ENCODE measurements at regions not wholly inside any gene's neighbourhood (a gene's known extent, or its start where the extent isn't known, plus 50 kb on each side); places are given as distances from the start of the nearest gene placed in this dataset.

DNA sequence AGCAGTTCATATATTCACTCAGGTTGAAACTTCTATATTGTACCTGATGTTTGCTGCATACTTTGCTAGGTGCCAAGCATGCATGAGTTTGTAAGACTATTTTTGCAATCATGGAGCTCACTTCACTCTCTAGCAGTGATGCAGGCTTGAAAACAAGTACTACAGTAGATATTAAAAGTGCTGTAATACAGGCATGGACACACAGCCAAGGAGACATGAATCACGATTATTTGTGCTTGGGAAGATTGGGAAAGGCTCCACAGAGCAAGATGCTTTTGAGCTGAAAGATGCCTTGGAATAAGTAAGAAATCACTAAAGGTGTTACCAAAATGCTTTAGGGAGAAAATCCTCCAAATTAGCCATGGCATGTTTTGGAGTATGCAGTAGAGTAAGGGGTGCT lies 427.4 kb downstream of the UTRN start:
- POLR2A ChIA-PET = no interaction called here
- DNase-seq (ENCODE audit: low read depth, low spot score) = no peak
- CTCF ChIA-PET = no interaction called here
- Histone ChIP-seq H3K27ac (ENCODE audit: low read depth, low read length) (no peak overlapping the region), H3K27me3 (ENCODE audit: control insufficient read depth, insufficient read depth, low read length) (no peaks in the 10 kb centered on the region), H3K4me3 (ENCODE audit: low read depth, low read length) (no peak overlapping the region), H3K9me3 (ENCODE audit: control insufficient read depth, insufficient read depth, low read length) (no peaks in the 10 kb centered on the region)
- TF ChIP-seq, protein P1, sequence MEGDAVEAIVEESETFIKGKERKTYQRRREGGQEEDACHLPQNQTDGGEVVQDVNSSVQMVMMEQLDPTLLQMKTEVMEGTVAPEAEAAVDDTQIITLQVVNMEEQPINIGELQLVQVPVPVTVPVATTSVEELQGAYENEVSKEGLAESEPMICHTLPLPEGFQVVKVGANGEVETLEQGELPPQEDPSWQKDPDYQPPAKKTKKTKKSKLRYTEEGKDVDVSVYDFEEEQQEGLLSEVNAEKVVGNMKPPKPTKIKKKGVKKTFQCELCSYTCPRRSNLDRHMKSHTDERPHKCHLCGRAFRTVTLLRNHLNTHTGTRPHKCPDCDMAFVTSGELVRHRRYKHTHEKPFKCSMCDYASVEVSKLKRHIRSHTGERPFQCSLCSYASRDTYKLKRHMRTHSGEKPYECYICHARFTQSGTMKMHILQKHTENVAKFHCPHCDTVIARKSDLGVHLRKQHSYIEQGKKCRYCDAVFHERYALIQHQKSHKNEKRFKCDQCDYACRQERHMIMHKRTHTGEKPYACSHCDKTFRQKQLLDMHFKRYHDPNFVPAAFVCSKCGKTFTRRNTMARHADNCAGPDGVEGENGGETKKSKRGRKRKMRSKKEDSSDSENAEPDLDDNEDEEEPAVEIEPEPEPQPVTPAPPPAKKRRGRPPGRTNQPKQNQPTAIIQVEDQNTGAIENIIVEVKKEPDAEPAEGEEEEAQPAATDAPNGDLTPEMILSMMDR (IDR thresholded peaks at IDR 0.05; ENCODE audit: low read depth, low read length) = no peak

DNA sequence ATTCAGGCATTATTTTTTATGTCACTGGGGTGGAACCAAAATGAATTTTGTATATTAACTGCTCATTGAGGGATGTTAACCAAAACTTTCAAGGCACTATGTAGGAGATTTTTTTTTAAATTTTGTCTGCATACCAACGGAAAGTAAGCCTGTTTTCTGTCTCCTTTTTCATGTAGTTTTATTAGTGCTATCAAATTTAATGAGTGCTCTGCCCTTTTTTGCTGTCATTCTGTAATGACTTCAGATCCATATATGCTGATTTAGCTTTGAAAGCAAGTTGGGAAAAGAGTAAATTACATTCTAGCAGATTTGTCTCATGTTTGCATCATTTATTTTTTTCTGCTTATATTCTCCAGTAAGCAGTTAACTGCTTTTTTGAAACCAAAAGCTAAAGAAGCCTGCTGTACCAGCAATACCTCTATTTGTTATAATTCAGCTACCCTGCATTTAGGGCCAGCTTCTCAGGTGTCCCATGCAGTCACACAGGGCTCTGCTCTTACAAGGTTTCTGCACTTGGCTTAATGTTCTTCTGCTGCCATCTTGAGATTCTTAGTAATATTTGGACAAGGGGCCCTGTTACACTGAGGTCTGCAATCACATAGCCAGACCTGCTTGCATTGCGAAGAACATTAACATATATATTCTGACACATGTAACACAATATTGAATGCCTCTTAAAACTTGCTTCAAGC lies 429.0 kb downstream of the UTRN start:
- POLR2A ChIA-PET = no interaction called here
- no peak for DNase-seq (ENCODE audit: low read depth, low spot score)
- CTCF ChIA-PET = no interaction called here

DNA sequence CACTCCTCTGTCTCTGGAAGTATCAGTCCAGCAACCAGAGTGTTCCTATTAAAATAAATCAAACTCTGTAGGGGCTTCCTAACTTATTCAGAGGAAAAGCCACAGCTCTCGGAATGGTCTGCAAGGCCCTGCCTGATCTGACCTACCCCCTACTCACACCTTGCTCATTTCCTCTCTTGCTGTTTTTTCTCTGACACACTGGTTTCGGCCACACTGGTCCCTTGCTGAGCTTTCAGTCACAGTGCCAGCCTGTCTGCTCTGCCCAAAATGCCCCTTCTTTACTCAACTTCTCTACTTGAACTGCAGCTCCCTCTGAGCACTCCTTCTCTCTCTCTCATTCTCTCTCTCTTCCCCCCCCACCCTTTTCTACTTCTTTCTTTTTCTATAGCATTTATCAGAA lies 430.2 kb downstream of the UTRN start:
- H3K27ac ChIP-seq (ENCODE audit: low read depth, low read length) = no peak overlapping the region
- H3K4me3 ChIP-seq (ENCODE audit: low read depth, low read length) = no peak overlapping the region
- TF ChIP-seq, protein P1 (IDR thresholded peaks at IDR 0.05; ENCODE audit: low read depth, low read length) = no peak
- CTCF ChIA-PET = no interaction called here
- H3K9me3 ChIP-seq (ENCODE audit: control insufficient read depth, insufficient read depth, low read length) = no peaks in the 10 kb centered on the region
- POLR2A ChIA-PET = no interaction called here
- no peaks in the 10 kb centered on the region for H3K27me3 ChIP-seq (ENCODE audit: control insufficient read depth, insufficient read depth, low read length)
- DNase-seq (ENCODE audit: low read depth, low spot score) = no peak

More for the DNA sequence above, 429.0 kb downstream of the UTRN start:
- Histone ChIP-seq H3K27me3 (ENCODE audit: control insufficient read depth, insufficient read depth, low read length) (no peaks in the 10 kb centered on the region), H3K4me3 (ENCODE audit: low read depth, low read length) (no peak overlapping the region), H3K9me3 (ENCODE audit: control insufficient read depth, insufficient read depth, low read length) (no peaks in the 10 kb centered on the region), H3K27ac (ENCODE audit: low read depth, low read length) (no peak overlapping the region)
- TF ChIP-seq, protein P1 (IDR thresholded peaks at IDR 0.05; ENCODE audit: low read depth, low read length) = no peak

DNA sequence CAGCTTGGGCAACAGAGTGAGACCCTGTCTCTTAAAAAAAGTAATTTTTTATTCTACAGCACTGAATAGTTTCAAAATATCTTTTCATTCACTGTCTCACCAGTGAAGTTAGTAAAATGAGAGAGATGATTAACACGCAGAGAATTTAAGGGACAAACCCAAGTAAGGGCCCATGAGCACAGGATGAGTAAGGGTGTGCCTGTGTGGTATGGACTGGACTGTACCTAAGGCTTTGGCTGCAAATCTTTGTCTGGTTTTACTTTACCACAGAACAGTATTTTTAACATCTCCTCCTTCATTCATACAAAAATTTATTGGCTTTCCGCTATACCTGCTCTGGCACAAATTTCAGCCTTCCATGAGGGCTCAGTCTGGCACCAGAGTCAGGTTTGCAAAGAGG lies 433.3 kb downstream of the UTRN start:
- Histone ChIP-seq H3K4me3 (ENCODE audit: low read depth, low read length) (no peak overlapping the region), H3K27me3 (ENCODE audit: control insufficient read depth, insufficient read depth, low read length) (no peaks in the 10 kb centered on the region), H3K27ac (ENCODE audit: low read depth, low read length) (no peak overlapping the region), H3K9me3 (ENCODE audit: control insufficient read depth, insufficient read depth, low read length) (no peaks in the 10 kb centered on the region)
- POLR2A ChIA-PET = no interaction called here
- no peak for DNase-seq (ENCODE audit: low read depth, low spot score)
- TF ChIP-seq, protein P1 (IDR thresholded peaks at IDR 0.05; ENCODE audit: low read depth, low read length) = no peak
- CTCF ChIA-PET = no interaction called here

DNA sequence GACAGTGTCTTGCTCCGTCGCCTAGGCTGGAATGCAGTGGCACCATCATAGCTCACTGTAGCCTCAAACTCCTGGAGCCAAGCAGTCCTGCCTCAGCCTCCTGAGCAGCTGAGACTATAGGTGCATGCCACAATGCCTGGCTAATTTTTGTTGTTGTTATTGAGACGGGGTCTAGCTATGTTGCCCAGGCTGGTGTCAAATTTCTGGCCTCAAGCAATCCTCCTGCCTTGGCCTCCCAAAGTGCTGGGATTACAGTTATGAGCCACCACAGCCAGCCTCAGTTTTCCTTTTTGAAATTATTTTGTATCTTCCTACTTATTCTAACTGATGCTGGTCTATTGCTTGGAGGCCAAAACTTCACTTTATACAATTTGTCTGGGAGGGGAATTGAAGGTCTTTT lies 436.1 kb downstream of the UTRN start:
- no peak overlapping the region for H3K27ac ChIP-seq (ENCODE audit: low read depth, low read length)
- DNase-seq (ENCODE audit: low read depth, low spot score) = no peak
- no peaks in the 10 kb centered on the region for H3K9me3 ChIP-seq (ENCODE audit: control insufficient read depth, insufficient read depth, low read length)
- ChIA-PET CTCF (interaction anchor here (0.7 kb wide), 1 partner anchor 913 kb away, joined by 3 read pairs; no protein-coding TSS in a partner anchor), POLR2A (no interaction called here)
- no peaks in the 10 kb centered on the region for H3K27me3 ChIP-seq (ENCODE audit: control insufficient read depth, insufficient read depth, low read length)
- TF ChIP-seq, protein P1 (IDR thresholded peaks at IDR 0.05; ENCODE audit: low read depth, low read length) = no peak
- H3K4me3 ChIP-seq (ENCODE audit: low read depth, low read length) = no peak overlapping the region

Data from AG04450 (cell line).